ENCODE measurements at regions not wholly inside any gene's neighbourhood (a gene's known extent, or its start where the extent isn't known, plus 50 kb on each side); places are given as distances from the start of the nearest gene placed in this dataset.

- no peak for TF ChIP-seq CTCF (IDR thresholded peaks at IDR 0.05)
- no peak for TF ChIP-seq POLR2A (IDR thresholded peaks at IDR 0.05)
Observed at GRCh38 chr2:221653182-221653581, 81.1 kb upstream of the EPHA4 start.
